ENCODE measurements at regions not wholly inside any gene's neighbourhood (a gene's known extent, or its start where the extent isn't known, plus 50 kb on each side); places are given as distances from the start of the nearest gene placed in this dataset.
"Not testable (repeated sequence)": the region's sequence is repeated elsewhere in the genome, so short reads cannot be mapped to it uniquely, and the experiment has no call there.

DNA sequence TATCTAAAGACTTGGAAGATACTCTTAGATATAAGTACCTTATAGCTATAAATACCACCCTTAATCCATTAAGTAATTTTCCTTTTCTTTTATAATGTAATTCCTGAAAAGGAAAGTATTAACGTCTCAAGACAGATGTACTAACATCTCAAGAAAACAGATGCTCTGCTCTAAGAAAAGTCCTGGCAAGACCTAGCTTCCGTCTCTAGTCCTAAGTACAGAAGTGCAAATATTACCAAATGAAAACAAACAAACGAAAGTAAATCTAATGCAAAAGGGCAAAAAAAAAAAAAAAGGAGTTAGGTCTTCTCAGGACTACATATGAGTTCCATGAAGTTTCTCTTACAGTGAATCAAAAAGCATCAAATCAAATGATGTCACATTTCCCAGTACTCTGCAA is 106.8 kb upstream of the PDE10A start:
- in situ Hi-C loops (cut with MboI; ENCODE audit: low sequenced_read_pairs), result no loop called here

DNA sequence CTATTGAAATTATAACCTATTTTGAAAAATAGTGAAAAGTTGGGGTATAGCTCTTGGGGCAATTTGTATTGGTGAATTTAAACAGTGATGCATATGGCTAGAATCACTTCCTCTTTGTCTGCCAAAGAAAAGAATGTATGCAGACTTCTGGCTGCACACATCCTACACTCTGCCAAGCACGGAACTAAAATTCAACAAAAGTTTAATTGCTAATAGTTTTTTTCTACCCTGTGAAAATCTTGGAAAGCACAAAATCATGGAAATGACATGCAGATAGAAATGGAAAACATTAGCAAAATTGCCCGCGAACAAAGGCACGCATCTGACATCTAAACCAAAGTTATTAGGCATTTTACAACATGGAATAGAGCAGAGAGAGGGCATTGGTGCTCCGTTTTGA is 106.4 kb upstream of the PDE10A start:
- in situ Hi-C loops (cut with MboI; ENCODE audit: low sequenced_read_pairs), result no loop called here

DNA sequence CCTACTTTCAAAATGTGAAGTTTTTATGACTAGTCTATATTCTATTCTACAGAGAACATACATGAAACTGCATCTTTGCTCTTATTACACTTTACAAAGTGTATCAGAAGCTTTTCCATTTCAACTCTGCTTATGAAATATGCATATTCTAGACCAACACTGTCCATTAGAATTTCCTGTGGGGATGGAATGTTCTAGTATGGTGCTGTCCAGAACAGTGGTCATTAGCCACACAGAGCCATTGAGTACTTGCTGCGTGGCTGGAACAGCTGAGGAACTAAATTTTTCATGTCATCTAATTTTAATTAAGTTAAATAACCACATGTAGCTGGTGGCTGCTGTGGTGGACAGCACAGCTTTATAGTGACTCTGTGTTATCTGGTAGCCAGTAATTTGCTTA is 105.9 kb upstream of the PDE10A start:
- in situ Hi-C loops (cut with MboI; ENCODE audit: low sequenced_read_pairs), result no loop called here

DNA sequence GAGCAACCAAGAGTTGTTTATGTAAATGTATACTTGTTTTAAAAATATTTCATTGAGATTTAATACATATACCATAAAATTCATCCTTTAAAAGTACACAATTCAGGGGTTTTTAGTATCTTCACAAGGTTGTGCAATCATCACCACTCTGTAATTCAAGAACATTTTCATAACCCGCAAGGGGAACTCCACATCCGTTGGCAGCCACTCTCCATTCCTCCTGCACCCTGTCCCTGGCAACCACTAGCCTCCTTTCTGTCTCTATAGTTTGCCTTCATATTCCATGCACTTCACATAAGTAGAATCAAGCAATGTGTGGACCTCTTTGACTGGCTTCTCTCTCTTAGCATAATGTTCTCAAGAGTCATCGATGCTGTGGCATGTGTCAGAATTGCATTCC is 104.2 kb upstream of the PDE10A start:
- in situ Hi-C loops (cut with MboI; ENCODE audit: low sequenced_read_pairs), result no loop called here

DNA sequence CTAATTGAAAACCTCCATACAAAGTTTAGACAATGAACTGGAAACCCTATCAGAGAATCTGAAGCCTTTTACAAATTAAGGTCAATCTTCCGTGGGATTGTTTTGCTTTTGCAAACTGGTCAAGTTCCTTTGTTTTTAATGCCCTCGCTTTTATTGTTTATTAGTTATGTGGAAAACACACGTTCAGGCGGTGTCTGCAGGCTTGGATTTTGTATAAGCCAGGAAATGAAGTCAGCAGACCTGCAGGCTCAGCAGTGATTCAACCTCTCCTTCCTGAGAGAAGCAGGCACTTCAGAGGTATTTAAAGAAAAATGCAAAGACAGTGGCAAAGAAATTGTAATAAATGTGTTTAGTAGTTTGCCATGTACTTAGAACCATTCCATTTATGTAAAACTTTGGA is 103.4 kb upstream of the PDE10A start:
- in situ Hi-C loops (cut with MboI; ENCODE audit: low sequenced_read_pairs), result no loop called here

DNA sequence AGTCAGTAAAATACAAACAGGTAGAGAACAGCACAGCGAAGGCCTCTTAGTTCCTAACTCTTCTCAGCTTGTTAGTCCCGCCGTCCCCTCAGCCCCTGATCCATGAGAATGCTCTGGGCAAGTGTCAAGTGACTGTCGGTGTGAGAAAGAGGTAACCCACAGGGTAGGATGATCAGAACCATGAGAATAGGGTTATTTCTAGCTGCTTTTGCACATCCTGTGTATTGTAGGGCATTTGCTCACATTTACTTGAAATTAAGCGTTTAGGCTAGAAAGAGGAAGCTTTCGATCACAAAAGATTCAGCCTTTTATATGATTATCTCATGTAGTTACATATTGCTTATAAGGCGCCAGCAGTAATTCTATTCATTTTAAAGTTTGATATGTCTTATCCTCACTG is 103.0 kb upstream of the PDE10A start:
- in situ Hi-C loops (cut with MboI; ENCODE audit: low sequenced_read_pairs), result no loop called here

DNA sequence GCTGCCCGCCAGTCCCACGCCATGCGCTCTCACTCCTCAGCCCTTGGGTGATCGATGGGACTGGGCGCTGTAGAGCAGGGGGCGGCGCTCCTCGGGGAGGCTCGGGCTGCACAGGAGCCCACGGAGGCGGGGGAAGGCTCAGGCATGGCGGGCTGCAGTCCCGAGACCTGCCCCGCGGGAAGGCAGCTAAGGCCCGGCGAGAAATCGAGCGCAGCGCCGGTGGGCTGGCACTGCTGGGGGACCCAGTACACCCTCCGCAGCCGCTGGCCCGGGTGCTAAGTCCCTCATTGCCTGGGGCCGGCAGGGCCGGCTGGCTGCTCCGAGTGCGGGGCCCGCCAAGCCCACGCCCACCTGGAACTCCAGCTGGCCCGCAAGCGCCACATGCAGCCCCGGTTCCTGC is 102.2 kb upstream of the PDE10A start:
- in situ Hi-C loops (cut with MboI; ENCODE audit: low sequenced_read_pairs), result not testable (repeated sequence)

DNA sequence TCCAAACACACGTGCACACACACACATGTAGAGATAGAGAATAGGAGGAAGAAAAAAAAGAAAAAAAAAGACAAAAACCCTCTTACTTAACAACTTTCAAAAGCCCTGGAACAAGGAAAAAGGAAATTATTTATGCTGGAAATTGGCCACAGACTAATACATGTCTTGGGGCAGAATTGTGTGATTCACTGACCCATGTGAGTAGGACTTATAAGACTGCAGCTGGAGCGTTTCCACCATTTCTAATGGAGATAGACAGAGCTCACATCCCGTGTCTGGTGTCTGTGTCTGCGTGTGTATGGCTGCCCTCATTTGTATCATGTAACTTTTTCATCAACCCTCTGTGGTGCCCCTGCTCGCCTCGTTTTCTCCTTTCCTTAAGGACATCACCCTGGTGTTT is 99.8 kb upstream of the PDE10A start:
- in situ Hi-C loops (cut with MboI; ENCODE audit: low sequenced_read_pairs), result no loop called here

DNA sequence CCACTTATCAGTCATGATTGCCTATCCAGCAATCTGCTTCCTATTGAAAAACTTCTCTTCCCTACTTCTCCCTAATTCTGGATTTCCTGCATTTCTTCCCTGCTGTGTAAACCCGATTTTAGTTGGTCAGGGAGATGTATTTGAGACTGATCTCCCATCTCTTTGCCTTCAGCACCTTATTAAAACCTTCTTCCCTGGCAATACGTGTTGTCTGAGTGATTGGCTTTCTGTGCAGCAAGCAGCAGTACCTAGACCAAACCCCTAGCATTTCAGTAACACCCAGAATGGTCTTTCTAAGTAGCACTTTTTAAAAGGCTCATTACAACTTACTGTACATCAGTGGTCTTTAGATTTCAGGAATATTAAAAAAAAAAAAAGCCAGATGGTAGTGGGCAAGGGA is 99.1 kb upstream of the PDE10A start:
- in situ Hi-C loops (cut with MboI; ENCODE audit: low sequenced_read_pairs), result no loop called here

DNA sequence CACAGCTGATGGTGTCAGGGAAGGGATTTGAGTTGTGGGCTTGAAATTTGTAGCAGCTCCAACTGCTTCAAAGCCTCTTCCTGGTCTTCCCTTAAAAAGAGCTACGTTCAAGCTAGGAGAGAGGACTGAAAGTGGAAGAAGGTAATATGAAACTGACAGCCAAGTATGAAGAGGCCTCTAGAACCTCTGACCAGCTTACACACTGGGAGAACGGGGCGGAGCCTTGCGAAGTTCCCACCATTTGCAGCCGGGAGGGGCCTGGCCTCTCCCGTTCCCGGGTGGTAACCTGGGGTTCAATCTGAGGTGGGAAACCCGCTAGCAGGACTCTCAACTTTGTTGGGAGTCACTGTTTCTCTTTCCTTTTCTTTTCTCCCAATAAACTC is 97.8 kb upstream of the PDE10A start:
- in situ Hi-C loops (cut with MboI; ENCODE audit: low sequenced_read_pairs), result no loop called here

DNA sequence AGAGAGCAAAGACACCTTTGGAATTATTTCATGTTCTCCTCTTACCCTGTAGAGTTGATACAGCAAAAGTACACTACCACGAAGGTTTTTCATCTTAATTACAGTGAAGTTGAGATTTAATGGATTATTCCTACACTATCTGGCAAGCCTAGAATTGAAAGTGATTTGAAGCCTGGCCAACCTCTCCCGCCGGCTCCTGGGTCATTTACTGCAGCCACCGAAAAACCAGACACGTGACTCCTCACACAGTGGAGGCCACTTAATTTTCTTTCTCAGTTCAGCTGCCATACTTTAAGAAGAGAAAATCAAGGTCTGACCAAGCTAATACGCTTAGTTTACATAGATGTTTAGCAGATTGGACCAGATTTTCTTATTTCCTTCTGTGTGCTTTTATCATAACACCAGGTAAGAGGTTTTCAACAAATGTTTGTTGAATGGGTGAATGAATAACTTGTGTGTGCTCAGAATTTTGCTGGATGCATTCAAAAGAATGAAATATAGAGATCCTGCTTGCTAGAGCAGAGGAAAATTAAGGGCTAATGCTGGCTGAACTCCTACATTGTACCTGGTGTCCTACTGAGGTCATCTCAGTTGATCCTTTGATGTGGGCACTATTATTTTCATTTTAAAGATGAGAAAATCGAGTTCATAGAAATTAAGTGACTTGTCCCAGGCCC is 97.2 kb upstream of the PDE10A start:
- in situ Hi-C loops (cut with MboI; ENCODE audit: low sequenced_read_pairs), result no loop called here

DNA sequence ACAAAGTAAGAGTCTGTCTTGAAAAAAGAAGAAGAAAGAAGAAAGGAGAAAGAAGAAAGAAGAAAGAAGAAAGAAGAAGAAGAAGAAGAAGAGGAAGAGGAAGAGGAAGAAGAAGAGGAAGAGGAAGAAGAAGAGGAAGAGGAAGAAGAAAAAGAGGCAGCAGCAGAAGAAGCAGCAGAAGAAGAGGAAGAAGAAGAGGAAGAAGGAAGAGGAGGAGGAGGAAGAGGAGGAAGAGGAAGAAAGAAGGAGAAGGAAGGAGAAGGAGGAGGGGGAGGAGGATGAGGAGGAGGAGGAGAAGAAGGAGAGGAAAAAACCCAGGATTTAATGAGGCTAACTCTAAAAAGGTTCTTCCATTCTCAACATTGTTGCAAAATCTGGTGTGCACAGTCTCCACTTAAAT is 95.4 kb upstream of the PDE10A start:
- in situ Hi-C loops (cut with MboI; ENCODE audit: low sequenced_read_pairs), result no loop called here

DNA sequence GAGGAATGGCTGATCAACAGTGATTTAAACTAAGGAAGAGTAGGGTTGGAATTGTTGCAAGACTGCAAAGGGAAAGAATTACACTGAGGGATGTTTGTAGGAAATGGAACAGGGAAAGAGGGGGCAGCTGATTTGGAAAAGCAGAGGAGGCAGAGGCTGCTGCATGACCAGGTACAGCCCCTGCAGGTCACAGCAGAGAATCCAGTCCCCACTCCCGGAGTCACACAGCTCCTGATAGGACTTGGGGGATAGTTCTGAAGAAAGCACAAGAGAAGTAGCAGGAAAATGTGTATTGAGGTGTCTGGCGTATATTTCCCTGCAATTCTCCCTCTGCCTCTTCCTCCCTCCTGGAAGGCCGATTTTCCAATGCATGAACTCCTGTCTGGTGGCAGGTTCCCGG is 92.5 kb upstream of the PDE10A start:
- in situ Hi-C loops (cut with MboI; ENCODE audit: low sequenced_read_pairs), result no loop called here

DNA sequence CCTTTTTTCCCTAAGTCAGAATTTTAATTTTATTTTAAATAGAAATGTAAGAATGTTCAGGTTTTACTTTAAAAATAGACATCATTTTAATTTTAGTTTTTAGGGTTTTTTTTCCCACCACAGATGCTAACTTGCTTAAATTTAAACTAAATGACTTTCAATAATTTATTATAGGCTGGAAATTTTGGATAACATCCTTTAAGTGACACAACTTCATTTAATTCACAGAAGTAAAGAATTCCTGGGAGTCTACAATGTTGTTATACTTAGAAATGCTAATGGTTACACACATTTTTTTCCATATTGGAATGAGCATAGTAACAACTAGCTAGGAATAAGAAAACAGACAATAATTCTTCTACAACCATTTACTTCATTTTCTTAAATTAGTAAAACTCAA is 90.5 kb upstream of the PDE10A start:
- in situ Hi-C loops (cut with MboI; ENCODE audit: low sequenced_read_pairs), result no loop called here

DNA sequence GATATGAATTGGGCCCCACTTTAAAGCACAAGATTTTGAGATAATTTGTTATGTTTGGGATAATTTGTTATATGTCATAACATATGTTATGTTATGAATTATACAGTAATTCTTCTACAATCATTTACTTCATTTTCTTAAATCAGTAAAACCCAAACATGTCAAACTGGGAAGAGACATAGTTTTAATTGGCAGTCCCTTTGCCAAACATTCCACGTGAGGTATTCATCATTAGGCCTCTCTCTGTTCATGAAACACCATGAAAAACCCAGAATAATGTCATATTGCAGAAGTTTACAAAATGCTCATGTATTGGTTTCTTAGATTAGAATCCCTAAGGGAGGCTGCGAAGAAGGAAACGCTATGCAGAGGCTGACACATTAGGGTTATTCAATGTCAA is 89.4 kb upstream of the PDE10A start:
- in situ Hi-C loops (cut with MboI; ENCODE audit: low sequenced_read_pairs), result no loop called here

DNA sequence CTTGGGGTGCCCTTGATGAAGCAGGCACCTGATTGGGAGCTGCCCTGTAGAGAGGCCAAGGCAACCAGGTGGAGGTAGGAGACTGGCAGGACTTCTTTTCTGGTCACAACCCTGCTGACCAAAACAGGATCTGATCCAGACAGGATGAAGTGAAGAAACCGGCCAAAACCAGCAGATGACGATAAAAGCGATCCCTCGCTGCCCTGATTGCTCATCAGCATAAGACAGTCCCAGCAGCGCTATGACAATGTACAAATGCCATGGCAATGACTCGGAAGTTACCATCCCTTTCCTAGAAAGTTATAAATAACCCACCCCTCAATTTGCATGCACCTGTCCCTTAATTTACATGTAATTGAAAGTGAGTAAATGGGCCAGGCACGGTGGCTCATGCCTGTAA is 88.4 kb upstream of the PDE10A start:
- in situ Hi-C loops (cut with MboI; ENCODE audit: low sequenced_read_pairs), result no loop called here

DNA sequence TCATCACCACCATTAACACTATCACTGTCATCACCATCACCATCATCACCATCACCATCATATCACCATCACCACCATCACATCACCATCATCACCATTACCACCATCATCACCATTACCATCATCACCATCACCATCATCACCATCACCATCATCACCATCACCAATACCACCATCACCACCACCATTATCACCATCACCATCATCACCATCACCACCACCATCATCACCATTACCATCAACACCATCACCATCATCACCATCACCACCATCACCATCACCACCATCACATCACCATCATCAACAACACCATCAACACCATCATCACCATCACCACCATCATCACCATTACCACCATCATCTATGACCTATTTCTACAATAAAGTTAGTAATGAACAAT is 86.1 kb upstream of the PDE10A start:
- in situ Hi-C loops (cut with MboI; ENCODE audit: low sequenced_read_pairs), result no loop called here

DNA sequence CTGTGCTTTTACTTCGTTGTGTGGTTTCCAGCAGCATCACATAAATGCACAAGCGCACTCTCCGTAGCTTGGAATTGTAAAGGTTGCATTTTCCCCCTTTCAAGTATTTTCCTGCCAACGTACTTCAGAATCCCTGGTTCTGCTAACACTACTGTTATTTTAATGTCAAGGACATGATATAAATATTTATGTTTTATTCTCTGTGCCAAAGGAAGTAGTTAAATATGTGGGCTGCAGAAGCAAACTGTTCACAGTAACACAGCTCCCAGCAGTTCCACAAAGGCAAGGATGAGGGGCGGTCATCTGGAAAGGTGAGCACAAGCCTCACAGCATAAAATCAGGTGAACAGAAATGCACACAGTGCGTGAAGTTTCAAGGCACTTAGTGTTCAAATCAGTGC is 85.3 kb upstream of the PDE10A start:
- in situ Hi-C loops (cut with MboI; ENCODE audit: low sequenced_read_pairs), result no loop called here

DNA sequence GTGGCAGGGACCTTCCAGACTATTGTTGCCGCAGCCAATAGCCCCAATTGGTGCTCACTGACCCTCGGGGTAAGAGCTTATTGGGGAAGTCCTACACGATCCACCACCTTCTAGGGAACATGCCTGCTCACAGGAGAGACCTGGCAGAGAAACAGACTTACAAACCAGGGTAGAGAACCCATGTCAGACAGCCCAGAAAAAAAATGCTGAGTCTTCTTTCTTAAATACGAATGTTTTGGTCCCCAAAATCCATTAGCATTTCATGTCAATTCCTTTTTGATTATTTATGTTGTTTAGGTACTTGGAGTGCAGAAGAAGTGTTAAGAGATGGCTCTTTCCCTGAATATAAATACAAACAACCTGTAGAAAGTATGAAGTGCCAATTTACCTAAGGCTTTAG is 84.9 kb upstream of the PDE10A start:
- in situ Hi-C loops (cut with MboI; ENCODE audit: low sequenced_read_pairs), result no loop called here

DNA sequence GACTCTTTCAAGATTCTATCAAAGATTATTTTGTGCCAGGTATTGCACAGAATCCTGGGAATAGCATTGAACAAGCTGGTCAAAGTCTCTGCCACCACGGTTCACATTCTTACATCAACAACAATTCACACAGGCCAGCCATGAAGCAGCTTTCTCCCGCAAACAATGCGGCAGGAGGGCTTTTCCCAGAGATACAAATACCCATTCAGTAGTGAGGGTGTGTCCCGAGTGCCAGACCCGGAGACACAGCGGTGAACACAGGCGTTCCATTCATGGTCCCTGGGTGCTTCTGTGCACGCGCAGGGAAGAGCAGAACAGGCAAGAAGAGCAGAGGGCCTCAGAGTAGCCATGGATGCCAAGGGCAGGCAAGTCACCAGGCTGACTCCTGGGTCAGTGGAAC is 83.3 kb upstream of the PDE10A start:
- in situ Hi-C loops (cut with MboI; ENCODE audit: low sequenced_read_pairs), result no loop called here

DNA sequence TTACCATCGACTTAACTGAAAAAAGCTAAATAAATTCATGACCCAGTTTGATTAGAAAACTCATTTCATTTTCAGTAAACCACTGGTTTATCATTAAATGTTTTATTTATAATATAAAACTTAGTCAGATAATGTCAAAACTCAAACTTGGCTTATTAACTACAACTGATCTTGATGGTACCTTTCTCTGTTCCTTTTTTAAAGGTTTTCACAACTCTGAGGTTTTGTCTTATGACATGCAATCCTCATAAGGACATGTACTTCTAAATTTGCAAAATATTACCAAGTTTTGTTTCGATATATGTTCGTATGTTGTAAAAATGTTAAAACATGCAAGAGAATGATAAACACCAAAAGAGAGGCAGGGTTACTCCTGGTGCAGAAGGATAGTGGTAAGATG is 82.5 kb upstream of the PDE10A start:
- in situ Hi-C loops (cut with MboI; ENCODE audit: low sequenced_read_pairs), result no loop called here

DNA sequence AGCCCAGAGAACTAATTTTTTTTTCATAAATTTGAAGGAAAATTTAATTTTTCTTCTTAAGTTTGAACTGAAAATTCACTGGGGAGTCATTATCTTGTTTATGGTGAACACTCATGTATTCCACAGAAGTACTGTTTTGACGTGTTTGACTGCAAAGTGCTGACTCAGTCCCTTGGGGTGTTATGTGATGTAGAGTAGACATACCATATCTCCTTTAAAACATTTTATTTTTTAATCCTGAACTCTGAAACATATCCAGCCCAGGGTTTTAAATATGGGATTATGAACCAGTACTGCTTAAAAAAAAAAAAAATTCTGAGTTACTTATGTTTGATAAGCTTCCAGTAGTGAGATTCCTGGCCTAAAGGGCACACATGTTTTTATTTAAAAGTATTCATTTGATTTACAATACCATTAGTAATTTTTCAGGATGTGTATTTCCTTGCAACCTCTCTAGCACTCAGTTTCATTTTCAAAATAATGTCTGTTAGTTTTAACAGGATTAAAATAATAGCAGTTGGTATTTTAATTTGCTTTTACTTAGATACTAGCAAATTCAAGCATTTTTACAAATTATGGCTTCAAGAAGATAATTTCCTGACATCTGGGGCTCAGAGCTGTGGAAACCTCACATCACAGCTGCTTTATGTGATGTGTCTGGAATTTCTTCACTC is 81.7 kb upstream of the PDE10A start:
- in situ Hi-C loops (cut with MboI; ENCODE audit: low sequenced_read_pairs), result no loop called here

DNA sequence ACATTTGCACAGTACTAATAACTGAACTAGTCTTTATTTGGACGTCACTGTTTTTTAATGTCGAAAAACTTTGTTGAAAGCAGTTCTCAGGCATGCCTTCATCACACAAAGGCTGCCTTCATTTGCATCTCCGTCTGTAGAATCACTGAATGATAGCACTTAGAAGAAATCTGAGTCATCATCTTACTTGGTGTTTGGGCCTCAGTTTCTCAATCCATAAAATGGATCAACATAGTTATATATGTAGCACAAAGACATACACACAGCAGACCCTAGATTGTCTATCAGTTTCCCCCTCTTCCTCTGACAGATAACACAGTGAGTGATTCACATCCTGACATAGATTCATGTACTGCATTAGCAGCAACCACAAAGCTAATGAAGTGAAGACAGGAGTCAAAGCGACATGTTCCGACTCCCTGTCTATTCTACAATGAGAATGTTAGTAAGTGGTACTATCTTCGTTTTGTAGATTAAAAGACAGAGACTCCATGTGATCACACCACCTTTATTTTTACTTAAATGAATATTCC is 80.4 kb upstream of the PDE10A start:
- in situ Hi-C loops (cut with MboI; ENCODE audit: low sequenced_read_pairs), result no loop called here
